ENCODE measurements at regions not wholly inside any gene's neighbourhood (a gene's known extent, or its start where the extent isn't known, plus 50 kb on each side); places are given as distances from the start of the nearest gene placed in this dataset.
"Not testable (repeated sequence)": the region's sequence is repeated elsewhere in the genome, so short reads cannot be mapped to it uniquely, and the experiment has no call there.

DNA sequence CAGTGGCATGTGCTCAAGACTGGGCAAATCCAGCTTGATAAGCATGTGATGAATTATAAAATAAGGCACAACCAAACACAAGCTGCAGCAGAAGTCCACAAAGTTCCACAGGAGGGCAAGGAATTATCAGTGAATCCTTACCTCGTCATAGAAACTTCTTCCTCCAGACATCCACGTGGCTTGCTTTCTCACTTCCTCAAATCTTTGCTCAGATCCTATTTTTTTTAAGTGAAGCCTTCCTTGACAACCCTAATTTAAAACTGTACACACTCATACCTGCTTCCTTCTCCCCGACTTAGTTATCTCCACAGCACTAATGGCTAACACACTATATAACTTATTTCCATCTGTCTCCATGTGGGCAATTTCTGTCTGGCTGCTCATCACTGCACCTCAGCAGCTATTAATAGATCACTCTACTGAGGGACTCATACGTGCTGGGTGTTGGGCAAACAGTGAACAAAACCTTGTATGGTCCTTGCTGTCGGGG, 320.7 kb downstream of the KLF13 start:
- H3K4me1 ChIP-seq (ENCODE audit: control insufficient read depth in 2 of 2, insufficient read depth in 2 of 2, low read length in 2 of 2); CTCF ChIA-PET; H3K4me3 ChIP-seq (ENCODE audit: control extremely low read depth in 1 of 5, extremely low read depth in 1 of 5, insufficient read depth in 1 of 5, low read depth in 2 of 5, low read length in 4 of 5); H3K79me2 ChIP-seq (ENCODE audit: control insufficient read depth, insufficient read depth, low read length); H3K36me3 ChIP-seq (replicated peaks in 1 of 2; ENCODE audit: control extremely low read depth in 1 of 2, control insufficient read depth in 1 of 2, extremely low read depth in 1 of 2, insufficient read depth in 2 of 2, low read length in 1 of 2); H3K4me1 Mint-ChIP-seq; intact Hi-C loops (cut with micrococcal nuclease); H3K27ac ChIP-seq (ENCODE audit: low read length in 2 of 2); H3K4me2 ChIP-seq (replicated peaks; ENCODE audit: low read depth, low read length, poor library complexity, severe bottlenecking); ATAC-seq (ENCODE audit: low read depth); DNase-seq; H4K20me1 ChIP-seq (ENCODE audit: control insufficient read depth, insufficient read depth, low read length, poor library complexity, severe bottlenecking); H3K9me3 Mint-ChIP-seq (ENCODE audit: insufficient read depth); H3K9me3 ChIP-seq (ENCODE audit: control extremely low read depth in 1 of 3, control insufficient read depth in 2 of 3, insufficient read depth in 1 of 3, low read length in 2 of 3); H3K27me3 ChIP-seq (replicated peaks in 1 of 4; ENCODE audit: control extremely low read depth in 1 of 4, control insufficient read depth in 3 of 4, insufficient read depth in 4 of 4, low read length in 3 of 4); H2AFZ ChIP-seq (ENCODE audit: insufficient read depth, low read depth, low read length, poor library complexity, severe bottlenecking); H3K27ac Mint-ChIP-seq; POLR2A ChIA-PET; H3K9ac ChIP-seq (ENCODE audit: low read length); H3K4me3 Mint-ChIP-seq: not testable (repeated sequence)
- WGBS (ENCODE audit: insufficient coverage) = 44% methylated on average over 2 of the region's 5 CpGs
- H3K27me3 Mint-ChIP-seq = peaks cover 24% of the 10 kb centered on the region

DNA sequence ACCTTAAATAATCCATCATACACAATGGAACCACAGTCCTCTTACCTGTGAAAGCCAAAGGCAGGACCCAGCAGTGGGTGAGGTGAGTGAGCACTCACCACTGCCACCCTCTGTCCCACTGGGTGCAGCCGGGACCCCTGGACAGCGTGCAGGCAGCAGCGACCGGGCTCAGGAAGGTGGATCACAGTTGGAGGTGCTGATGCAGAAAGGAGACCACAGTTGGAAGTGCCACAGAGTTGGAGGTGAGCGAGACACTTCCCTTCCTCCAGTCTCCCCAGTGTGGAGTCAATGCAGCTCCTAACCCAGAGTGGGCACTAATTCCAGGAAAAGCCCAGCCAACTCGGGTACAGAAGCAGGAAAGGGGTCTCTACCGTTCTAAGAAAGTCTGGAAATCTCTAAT, 323.0 kb downstream of the KLF13 start:
- no CpG with 5 or more reads among the region's 7 CpGs for WGBS (ENCODE audit: insufficient coverage)
- H3K36me3 ChIP-seq (replicated peaks in 1 of 2; ENCODE audit: control extremely low read depth in 1 of 2, control insufficient read depth in 1 of 2, extremely low read depth in 1 of 2, insufficient read depth in 2 of 2, low read length in 1 of 2); POLR2A ChIA-PET; DNase-seq; H2AFZ ChIP-seq (ENCODE audit: insufficient read depth, low read depth, low read length, poor library complexity, severe bottlenecking); H3K27ac ChIP-seq (ENCODE audit: low read length in 2 of 2); H3K27me3 ChIP-seq (replicated peaks in 1 of 4; ENCODE audit: control extremely low read depth in 1 of 4, control insufficient read depth in 3 of 4, insufficient read depth in 4 of 4, low read length in 3 of 4); H3K4me1 Mint-ChIP-seq; H4K20me1 ChIP-seq (ENCODE audit: control insufficient read depth, insufficient read depth, low read length, poor library complexity, severe bottlenecking); H3K4me3 ChIP-seq (ENCODE audit: control extremely low read depth in 1 of 5, extremely low read depth in 1 of 5, insufficient read depth in 1 of 5, low read depth in 2 of 5, low read length in 4 of 5); H3K4me1 ChIP-seq (ENCODE audit: control insufficient read depth in 2 of 2, insufficient read depth in 2 of 2, low read length in 2 of 2); intact Hi-C loops (cut with micrococcal nuclease); H3K4me3 Mint-ChIP-seq; H3K9me3 ChIP-seq (ENCODE audit: control extremely low read depth in 1 of 3, control insufficient read depth in 2 of 3, insufficient read depth in 1 of 3, low read length in 2 of 3); H3K9me3 Mint-ChIP-seq (ENCODE audit: insufficient read depth); H3K79me2 ChIP-seq (ENCODE audit: control insufficient read depth, insufficient read depth, low read length); H3K9ac ChIP-seq (ENCODE audit: low read length); ATAC-seq (ENCODE audit: low read depth); H3K27ac Mint-ChIP-seq; CTCF ChIA-PET; H3K4me2 ChIP-seq (replicated peaks; ENCODE audit: low read depth, low read length, poor library complexity, severe bottlenecking): not testable (repeated sequence)
- peaks cover 24% of the 10 kb centered on the region for H3K27me3 Mint-ChIP-seq

DNA sequence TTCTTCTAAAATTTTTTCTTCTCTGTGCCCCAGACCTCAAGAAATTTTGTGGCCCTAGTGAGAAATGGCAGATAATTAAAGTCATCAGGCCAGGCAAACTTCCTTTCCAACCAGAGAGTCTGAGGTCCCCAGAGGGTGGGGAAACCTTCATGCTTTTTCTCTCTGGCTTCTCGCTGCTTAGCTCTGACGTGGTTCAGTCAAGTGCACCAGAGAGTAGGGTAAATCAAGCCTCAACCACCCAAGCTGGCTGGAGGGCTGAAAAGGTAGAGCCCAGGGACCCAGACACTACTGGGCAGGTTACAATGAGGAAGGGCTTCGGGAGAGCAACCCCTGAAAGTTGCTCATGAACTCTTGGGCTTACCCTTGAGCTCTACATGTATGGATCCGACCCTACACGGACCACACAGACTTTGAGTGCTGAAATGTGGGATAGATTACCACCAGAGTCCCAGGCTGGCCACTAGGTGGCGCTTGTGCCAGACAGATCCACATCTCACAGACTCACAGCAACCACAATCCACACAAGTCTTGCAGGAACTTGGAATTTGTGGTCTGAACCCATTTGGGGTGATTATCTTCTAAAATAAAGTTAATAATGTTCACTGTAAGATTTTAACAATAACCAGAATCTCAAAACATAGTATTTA, 323.5 kb downstream of the KLF13 start:
- intact Hi-C loops (cut with micrococcal nuclease); POLR2A ChIA-PET; H3K27me3 ChIP-seq (replicated peaks in 1 of 4; ENCODE audit: control extremely low read depth in 1 of 4, control insufficient read depth in 3 of 4, insufficient read depth in 4 of 4, low read length in 3 of 4); H3K27ac Mint-ChIP-seq; H3K79me2 ChIP-seq (ENCODE audit: control insufficient read depth, insufficient read depth, low read length); H3K4me1 ChIP-seq (ENCODE audit: control insufficient read depth in 2 of 2, insufficient read depth in 2 of 2, low read length in 2 of 2); CTCF ChIA-PET; ATAC-seq (ENCODE audit: low read depth); H3K9ac ChIP-seq (ENCODE audit: low read length); H3K9me3 ChIP-seq (ENCODE audit: control extremely low read depth in 1 of 3, control insufficient read depth in 2 of 3, insufficient read depth in 1 of 3, low read length in 2 of 3); H3K4me1 Mint-ChIP-seq; H3K27ac ChIP-seq (ENCODE audit: low read length in 2 of 2); H3K36me3 ChIP-seq (replicated peaks in 1 of 2; ENCODE audit: control extremely low read depth in 1 of 2, control insufficient read depth in 1 of 2, extremely low read depth in 1 of 2, insufficient read depth in 2 of 2, low read length in 1 of 2); H3K4me2 ChIP-seq (replicated peaks; ENCODE audit: low read depth, low read length, poor library complexity, severe bottlenecking); H3K4me3 ChIP-seq (ENCODE audit: control extremely low read depth in 1 of 5, extremely low read depth in 1 of 5, insufficient read depth in 1 of 5, low read depth in 2 of 5, low read length in 4 of 5); H2AFZ ChIP-seq (ENCODE audit: insufficient read depth, low read depth, low read length, poor library complexity, severe bottlenecking); DNase-seq; H4K20me1 ChIP-seq (ENCODE audit: control insufficient read depth, insufficient read depth, low read length, poor library complexity, severe bottlenecking); H3K9me3 Mint-ChIP-seq (ENCODE audit: insufficient read depth); H3K4me3 Mint-ChIP-seq: not testable (repeated sequence)
- peaks cover 20% of the 10 kb centered on the region for H3K27me3 Mint-ChIP-seq
- no CpG with 5 or more reads among the region's 6 CpGs for WGBS (ENCODE audit: insufficient coverage)

DNA sequence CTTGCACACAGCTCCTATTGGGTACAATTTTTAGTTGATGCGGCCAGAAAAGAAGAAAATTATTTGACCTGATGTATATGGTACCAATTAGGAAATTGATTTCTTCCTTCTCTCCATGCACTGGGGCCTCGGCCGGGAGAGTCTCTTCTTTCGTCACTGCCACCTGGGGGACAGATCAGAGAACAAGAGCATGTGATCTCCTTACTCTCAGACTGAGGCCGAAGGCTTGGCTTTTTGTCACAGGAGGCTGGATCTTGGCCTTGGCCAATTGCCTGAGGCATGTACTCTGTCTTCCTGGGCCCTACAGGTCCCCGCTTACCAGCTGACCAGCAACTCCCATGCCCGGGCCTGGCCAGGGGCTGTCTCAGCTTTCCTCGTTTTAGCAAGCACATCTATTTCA, 330.3 kb downstream of the KLF13 start:
- H3K4me2 ChIP-seq (replicated peaks; ENCODE audit: low read depth, low read length, poor library complexity, severe bottlenecking); DNase-seq; POLR2A ChIA-PET; H3K9ac ChIP-seq (ENCODE audit: low read length); H3K4me1 Mint-ChIP-seq; H4K20me1 ChIP-seq (ENCODE audit: control insufficient read depth, insufficient read depth, low read length, poor library complexity, severe bottlenecking); H3K9me3 ChIP-seq (ENCODE audit: control extremely low read depth in 1 of 3, control insufficient read depth in 2 of 3, insufficient read depth in 1 of 3, low read length in 2 of 3); H2AFZ ChIP-seq (ENCODE audit: insufficient read depth, low read depth, low read length, poor library complexity, severe bottlenecking); H3K36me3 ChIP-seq (replicated peaks in 1 of 2; ENCODE audit: control extremely low read depth in 1 of 2, control insufficient read depth in 1 of 2, extremely low read depth in 1 of 2, insufficient read depth in 2 of 2, low read length in 1 of 2); H3K27ac ChIP-seq (ENCODE audit: low read length in 2 of 2); H3K27ac Mint-ChIP-seq; H3K9me3 Mint-ChIP-seq (ENCODE audit: insufficient read depth); CTCF ChIA-PET; intact Hi-C loops (cut with micrococcal nuclease); H3K27me3 Mint-ChIP-seq; H3K27me3 ChIP-seq (replicated peaks in 1 of 4; ENCODE audit: control extremely low read depth in 1 of 4, control insufficient read depth in 3 of 4, insufficient read depth in 4 of 4, low read length in 3 of 4); H3K4me3 ChIP-seq (ENCODE audit: control extremely low read depth in 1 of 5, extremely low read depth in 1 of 5, insufficient read depth in 1 of 5, low read depth in 2 of 5, low read length in 4 of 5); H3K4me1 ChIP-seq (ENCODE audit: control insufficient read depth in 2 of 2, insufficient read depth in 2 of 2, low read length in 2 of 2); H3K79me2 ChIP-seq (ENCODE audit: control insufficient read depth, insufficient read depth, low read length); ATAC-seq (ENCODE audit: low read depth); H3K4me3 Mint-ChIP-seq: not testable (repeated sequence)
- no CpG with 5 or more reads among the region's 8 CpGs for WGBS (ENCODE audit: insufficient coverage)

All from B cell (primary cell).